Keratinocyte (primary cell): ENCODE measurements at regions not wholly inside any gene's neighbourhood (a gene's known extent, or its start where the extent isn't known, plus 50 kb on each side); places are given as distances from the start of the nearest gene placed in this dataset.

Experiments
- DNase-seq: peaks from one replicate; pipeline ENCODE4 v3.0.0-alpha.2; 2011; ENCODE audit warnings: low read depth, missing footprints, low spot score
- FAIRE-seq: peaks from 2 replicates; lab custom pipeline; 2011; peaks lifted over from hg19 to GRCh38; lab: Jason Lieb, UNC
- H2AFZ ChIP-seq: 2 replicates; pipeline ENCODE4 v1.6.0; 2012; ENCODE audit warnings: low read length, control low read depth, inconsistent platforms; ENCODE audit not compliant: control insufficient read depth
- H3K27ac ChIP-seq: 2 replicates; pipeline ENCODE4 v1.5.1; 2011; ENCODE audit warnings: low read length; ENCODE audit not compliant: control insufficient read depth, insufficient read depth
- H3K27me3 ChIP-seq: 3 replicates; pipeline ENCODE4 v1.6.0; 2011; ENCODE audit warnings: low read length; ENCODE audit not compliant: control insufficient read depth, insufficient read depth; ENCODE audit errors: extremely low read depth
- H3K36me3 ChIP-seq, 2 experiments: 2 replicates in 1 of 2; 3 replicates in 1 of 2; pipeline ENCODE4 v1.5.1; 2011; ENCODE audit warnings: low read length in 2 of 2, mild to moderate bottlenecking in 1 of 2; ENCODE audit not compliant: control insufficient read depth in 2 of 2, insufficient read depth in 2 of 2; ENCODE audit errors: extremely low read depth in 1 of 2
- H3K4me1 ChIP-seq: 3 replicates; pipeline ENCODE4 v1.5.1; 2011; ENCODE audit warnings: low read length; ENCODE audit not compliant: control insufficient read depth, insufficient read depth; ENCODE audit errors: extremely low read depth
- H3K4me2 ChIP-seq: 3 replicates; pipeline ENCODE4 v1.6.0; 2011; ENCODE audit warnings: low read depth, low read length; ENCODE audit not compliant: control insufficient read depth, insufficient read depth; ENCODE audit errors: extremely low read depth
- H3K4me3 ChIP-seq, 3 experiments: fragments of 200-600 bp in 1 of 3; sonication (generic) in 1 of 3; 2 replicates in 2 of 3; 3 replicates in 1 of 3; pipeline ENCODE4 v1.5.1; 2011 to 2016; ENCODE audit warnings: low read length in 3 of 3, mild to moderate bottlenecking in 3 of 3, control low read depth in 2 of 3, inconsistent platforms in 1 of 3, low read depth in 1 of 3, mixed read lengths in 1 of 3, mixed run types in 1 of 3, moderate library complexity in 1 of 3; ENCODE audit not compliant: control insufficient read depth in 2 of 3, insufficient read depth in 2 of 3; ENCODE audit errors: extremely low read depth in 1 of 3
- H3K79me2 ChIP-seq: 2 replicates; pipeline ENCODE4 v1.6.0; 2012; ENCODE audit warnings: low read length; ENCODE audit not compliant: control insufficient read depth, insufficient read depth
- H3K9ac ChIP-seq: 3 replicates; pipeline ENCODE4 v1.6.0; 2011; ENCODE audit warnings: low read length; ENCODE audit not compliant: control insufficient read depth, insufficient read depth; ENCODE audit errors: extremely low read depth
- H3K9me1 ChIP-seq: 3 replicates; pipeline ENCODE4 v1.6.0; 2011; ENCODE audit warnings: low read length; ENCODE audit not compliant: control insufficient read depth, insufficient read depth; ENCODE audit errors: extremely low read depth
- H3K9me3 ChIP-seq: 2 replicates; pipeline ENCODE4 v1.5.1; 2012; ENCODE audit warnings: low read depth, low read length; ENCODE audit not compliant: control insufficient read depth
- H4K20me1 ChIP-seq: 3 replicates; pipeline ENCODE4 v1.6.0; 2011; ENCODE audit warnings: low read length; ENCODE audit not compliant: control insufficient read depth, insufficient read depth; ENCODE audit errors: extremely low read depth
- CTCF ChIP-seq, 3 experiments: IDR thresholded peaks in 1 of 3; conservative IDR thresholded peaks in 1 of 3; optimal IDR thresholded peaks in 1 of 3; 2 replicates in 2 of 3; 3 replicates in 1 of 3; pipeline versions ENCODE3 to v1.5.1; 2011; ENCODE audit warnings: low read length in 3 of 3, mild to moderate bottlenecking in 3 of 3, moderate library complexity in 2 of 3, control low read depth in 1 of 3, inconsistent platforms in 1 of 3; ENCODE audit not compliant: insufficient read depth in 2 of 3; ENCODE audit errors: extremely low read depth in 1 of 3
- EZH2 ChIP-seq: IDR thresholded peaks from one replicate; pipeline ENCODE4 v1.6.1; 2012; ENCODE audit warnings: inconsistent platforms, mild to moderate bottlenecking, low read length, moderate library complexity
- dilution Hi-C: fragments of 300-500 bp; cut with MboI; formaldehyde crosslinking; loops from one replicate; pipeline ENCODE4 v1.7.0; 2020; ENCODE audit warnings: low sequenced_read_pairs; ENCODE audit not compliant: extremely low pct_ligation_motif_present

GRCh38 chr2:236826606-236827156, 257.1 kb downstream of the ACKR3 start:
- no peaks in the 10 kb centered on the region for H3K36me3 ChIP-seq
- H3K4me1 ChIP-seq, result no peaks in the 10 kb centered on the region
- H3K9me1 ChIP-seq, result no peaks in the 10 kb centered on the region
- no peaks in the 10 kb centered on the region for H4K20me1 ChIP-seq
- H3K9me3 ChIP-seq, result peaks cover under 1% of the 10 kb centered on the region
- no peak overlapping the region for H3K9ac ChIP-seq
- no peaks in the 10 kb centered on the region for H3K79me2 ChIP-seq
- DNase-seq, result no peak
- no peak for FAIRE-seq
- TF ChIP-seq CTCF (optimal IDR thresholded peaks at IDR 0.05 in 1 of 3, IDR thresholded peaks at IDR 0.05 in 1 of 3, conservative IDR thresholded peaks at IDR 0.05 in 1 of 3; ENCODE audit: extremely low read depth in 1 of 3, insufficient read depth in 2 of 3, low read length in 3 of 3), result no peak
- no peak for TF ChIP-seq EZH2
- no peak overlapping the region for H3K4me3 ChIP-seq
- no peaks in the 10 kb centered on the region for H3K27me3 ChIP-seq
- no peak overlapping the region for H3K27ac ChIP-seq
- H2AFZ ChIP-seq, result no peak overlapping the region
- dilution Hi-C loops, result no loop called here
- no peak overlapping the region for H3K4me2 ChIP-seq

GRCh38 chr2:236827997-236828396, 257.7 kb upstream of the COPS8 start:
- Histone ChIP-seq H3K9me3 (no peaks in the 10 kb centered on the region), H3K9me1 (no peaks in the 10 kb centered on the region), H3K9ac (no peak overlapping the region), H3K27me3 (no peaks in the 10 kb centered on the region), H3K4me3 (no peak overlapping the region), H3K36me3 (no peaks in the 10 kb centered on the region), H2AFZ (no peak overlapping the region), H3K4me2 (no peak overlapping the region), H4K20me1 (no peaks in the 10 kb centered on the region), H3K79me2 (no peaks in the 10 kb centered on the region), H3K4me1 (no peaks in the 10 kb centered on the region), H3K27ac (no peak overlapping the region)
- no peak for FAIRE-seq
- no peak for DNase-seq
- TF ChIP-seq EZH2 (no peak), CTCF (optimal IDR thresholded peaks at IDR 0.05 in 1 of 3, IDR thresholded peaks at IDR 0.05 in 1 of 3, conservative IDR thresholded peaks at IDR 0.05 in 1 of 3; ENCODE audit: extremely low read depth in 1 of 3, insufficient read depth in 2 of 3, low read length in 3 of 3) (no peak)
- dilution Hi-C loops, result no loop called here
